Fibroblast of villous mesenchyme (primary cell): ENCODE measurements at regions not wholly inside any gene's neighbourhood (a gene's known extent, or its start where the extent isn't known, plus 50 kb on each side); places are given as distances from the start of the nearest gene placed in this dataset.

Experiments
- DNase-seq: peaks from one replicate; pipeline ENCODE4 v3.0.0-alpha.2; 2010; ENCODE audit warnings: low read depth
- H3K4me3 ChIP-seq: 2 replicates; pipeline ENCODE4 v1.5.1; 2011; ENCODE audit warnings: low read depth, mild to moderate bottlenecking, low read length
- TF ChIP-seq, protein P1 (sequence below): IDR thresholded peaks from 2 replicates; pipeline ENCODE4 v1.5.1; 2012; ENCODE audit warnings: low read depth, mild to moderate bottlenecking, low read length; ENCODE audit not compliant: insufficient read depth

DNA sequence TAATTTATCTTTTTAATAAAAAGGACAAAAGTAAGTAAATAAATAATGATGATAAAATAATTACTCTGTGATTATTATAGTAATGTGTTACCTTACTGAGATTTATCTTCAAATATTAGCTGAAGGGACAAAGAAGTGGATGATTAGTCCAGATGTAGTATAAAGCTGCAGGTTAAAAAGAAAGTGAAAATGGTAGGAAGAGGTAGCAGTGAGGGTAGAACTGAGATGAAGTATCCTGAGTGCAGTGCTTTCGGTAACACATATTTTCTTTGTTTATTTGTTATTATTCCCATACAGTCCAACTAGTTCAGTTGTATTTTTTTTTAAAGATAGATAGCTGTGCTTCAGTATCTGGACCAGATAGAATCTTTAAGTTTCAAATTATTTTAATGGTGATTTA lies 1203.5 kb downstream of the NCAM2 start:
- no peak overlapping the region for H3K4me3 ChIP-seq
- no peak for DNase-seq
- TF ChIP-seq, protein P1, sequence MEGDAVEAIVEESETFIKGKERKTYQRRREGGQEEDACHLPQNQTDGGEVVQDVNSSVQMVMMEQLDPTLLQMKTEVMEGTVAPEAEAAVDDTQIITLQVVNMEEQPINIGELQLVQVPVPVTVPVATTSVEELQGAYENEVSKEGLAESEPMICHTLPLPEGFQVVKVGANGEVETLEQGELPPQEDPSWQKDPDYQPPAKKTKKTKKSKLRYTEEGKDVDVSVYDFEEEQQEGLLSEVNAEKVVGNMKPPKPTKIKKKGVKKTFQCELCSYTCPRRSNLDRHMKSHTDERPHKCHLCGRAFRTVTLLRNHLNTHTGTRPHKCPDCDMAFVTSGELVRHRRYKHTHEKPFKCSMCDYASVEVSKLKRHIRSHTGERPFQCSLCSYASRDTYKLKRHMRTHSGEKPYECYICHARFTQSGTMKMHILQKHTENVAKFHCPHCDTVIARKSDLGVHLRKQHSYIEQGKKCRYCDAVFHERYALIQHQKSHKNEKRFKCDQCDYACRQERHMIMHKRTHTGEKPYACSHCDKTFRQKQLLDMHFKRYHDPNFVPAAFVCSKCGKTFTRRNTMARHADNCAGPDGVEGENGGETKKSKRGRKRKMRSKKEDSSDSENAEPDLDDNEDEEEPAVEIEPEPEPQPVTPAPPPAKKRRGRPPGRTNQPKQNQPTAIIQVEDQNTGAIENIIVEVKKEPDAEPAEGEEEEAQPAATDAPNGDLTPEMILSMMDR, result no peak

DNA sequence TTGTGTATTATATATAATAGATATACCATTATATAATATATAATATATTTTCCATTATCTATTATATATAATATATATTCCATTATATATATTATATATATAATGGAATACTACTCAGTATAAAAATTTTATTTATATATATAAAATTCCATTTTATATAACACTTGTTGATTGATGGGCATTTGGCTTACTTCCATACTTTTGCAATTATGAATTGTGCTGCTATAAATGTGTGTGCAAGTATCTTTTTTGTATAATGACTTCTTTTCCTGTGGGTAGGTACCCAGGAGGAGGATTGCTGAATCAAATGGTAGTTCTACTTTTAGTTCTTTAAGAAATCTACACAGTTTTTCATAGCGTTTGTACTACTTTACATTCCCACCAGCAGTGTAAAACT lies 1211.1 kb downstream of the NCAM2 start:
- no peak for DNase-seq
- TF ChIP-seq, protein P1, result no peak
- no peak overlapping the region for H3K4me3 ChIP-seq

DNA sequence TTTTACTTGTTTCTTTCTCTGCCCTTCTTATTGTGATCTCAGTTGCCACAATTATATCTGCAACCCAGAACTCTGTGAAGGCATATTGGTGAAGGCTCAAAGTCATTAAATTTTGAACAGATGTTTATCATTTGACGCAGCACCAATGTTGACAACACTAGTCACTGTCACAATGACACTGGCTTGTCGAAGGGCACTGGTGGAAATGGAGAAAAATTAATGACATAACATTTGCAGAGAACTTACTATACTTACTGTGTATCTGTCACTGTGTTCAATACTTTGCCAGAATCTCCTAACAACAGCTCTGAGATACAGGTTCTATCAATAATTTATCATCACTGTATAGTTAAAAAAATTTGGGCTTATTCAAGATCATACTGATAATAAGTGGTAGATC lies 1213.7 kb downstream of the NCAM2 start:
- no peak for DNase-seq
- TF ChIP-seq, protein P1, result no peak

DNA sequence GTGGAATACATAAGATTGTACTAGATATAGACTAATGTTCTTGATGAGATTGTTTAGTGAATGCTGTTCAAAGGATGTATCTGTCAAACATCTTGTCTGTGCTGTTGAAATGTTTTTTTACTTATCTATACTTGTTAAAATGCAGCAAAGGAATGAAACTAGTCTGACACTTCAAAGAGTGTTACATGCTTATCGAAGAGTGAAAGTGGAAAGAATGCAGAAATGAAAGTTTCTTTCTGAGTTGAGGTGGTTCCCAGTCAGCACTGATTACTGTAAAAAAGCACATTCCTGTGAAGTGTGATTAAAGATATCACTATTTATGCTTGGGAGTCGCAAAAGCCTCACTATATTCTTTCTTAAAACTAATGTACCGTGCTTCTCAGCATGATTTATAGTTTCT lies 1225.2 kb downstream of the NCAM2 start:
- H3K4me3 ChIP-seq, result no peak overlapping the region
- no peak for DNase-seq
- TF ChIP-seq, protein P1, result no peak

More for the DNA sequence above, 1213.7 kb downstream of the NCAM2 start:
- no peak overlapping the region for H3K4me3 ChIP-seq

DNA sequence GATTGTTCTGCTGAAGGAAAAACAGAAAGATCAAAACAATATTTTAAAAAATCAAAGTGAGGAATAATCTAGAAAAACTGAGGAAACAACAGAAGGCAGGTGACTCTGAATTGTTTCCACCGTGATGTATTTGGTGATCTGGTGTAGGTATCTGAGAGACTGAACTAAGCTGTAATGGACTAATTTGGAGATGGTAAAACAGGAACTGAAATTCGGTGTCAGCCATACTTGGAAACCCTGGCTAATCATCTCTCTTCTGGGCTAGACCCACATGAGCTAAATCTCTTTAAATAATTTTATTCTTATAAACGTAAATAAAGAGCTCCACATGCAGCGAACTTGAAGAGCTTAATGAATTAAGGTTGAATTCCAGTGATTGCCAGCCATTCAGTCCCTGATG lies 1226.1 kb downstream of the NCAM2 start:
- DNase-seq, result no peak
- TF ChIP-seq, protein P1, result no peak
- no peak overlapping the region for H3K4me3 ChIP-seq

DNA sequence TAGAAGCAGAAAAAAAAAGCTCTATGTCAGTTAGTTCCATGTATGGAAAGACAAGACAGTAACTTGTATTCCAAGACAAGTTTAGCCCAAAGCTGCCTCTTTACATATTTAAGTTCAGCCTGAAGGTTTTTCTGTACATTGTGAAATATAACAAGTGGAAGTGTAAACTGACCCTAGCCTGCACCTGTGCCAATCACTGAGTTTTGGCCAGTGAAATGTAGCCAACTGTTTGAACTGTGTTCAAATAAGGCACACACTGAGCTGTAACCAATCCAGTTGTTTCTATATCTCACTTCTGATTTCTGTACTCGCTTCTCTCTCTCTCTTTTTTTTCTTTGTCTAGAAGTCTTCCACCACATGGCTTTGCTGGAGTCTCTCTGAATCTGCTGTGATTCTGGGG lies 1227.1 kb downstream of the NCAM2 start:
- DNase-seq, result no peak
- TF ChIP-seq, protein P1, result no peak
- H3K4me3 ChIP-seq, result no peak overlapping the region

DNA sequence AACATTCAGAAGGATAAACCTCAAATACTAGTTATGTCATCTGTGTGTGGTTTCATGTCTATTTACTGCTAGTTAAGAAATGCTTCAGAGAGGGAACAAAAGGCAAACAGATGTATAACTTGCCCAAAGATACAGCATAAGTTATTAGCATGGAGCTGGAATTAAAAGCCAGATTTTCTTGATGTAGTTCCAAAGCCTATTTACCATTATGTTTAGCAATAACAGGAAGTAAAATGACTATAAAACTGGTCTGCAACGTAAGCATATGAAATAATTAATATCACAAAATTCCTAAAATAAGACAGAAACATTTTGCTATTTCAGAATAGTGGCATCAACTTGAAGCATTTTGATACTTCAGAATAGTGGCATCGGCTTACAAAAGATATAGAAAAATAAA lies 1232.8 kb downstream of the NCAM2 start:
- TF ChIP-seq, protein P1, result no peak
- no peak for DNase-seq

More for the DNA sequence above, 1232.8 kb downstream of the NCAM2 start:
- no peak overlapping the region for H3K4me3 ChIP-seq
